ENCODE measurements at regions not wholly inside any gene's neighbourhood (a gene's known extent, or its start where the extent isn't known, plus 50 kb on each side); places are given as distances from the start of the nearest gene placed in this dataset.

DNA sequence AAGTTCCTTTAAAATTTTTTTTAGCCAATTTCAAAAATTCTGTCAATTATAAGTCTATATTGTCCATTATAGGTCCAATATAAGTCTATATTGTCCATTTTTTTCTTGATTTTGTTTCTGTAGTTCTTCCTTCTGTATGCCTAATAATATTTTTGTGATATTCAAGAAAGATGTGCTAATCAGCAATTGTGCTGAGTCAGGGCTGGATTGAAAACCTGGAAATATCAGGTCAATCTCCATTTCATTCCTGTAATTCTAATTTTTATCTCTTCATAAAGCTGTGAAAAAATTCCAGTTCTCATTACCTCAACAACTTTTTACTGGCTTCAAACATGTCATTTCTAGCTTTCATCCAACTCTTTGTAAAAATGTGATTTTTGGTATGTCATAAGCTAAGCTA, 353.7 kb downstream of the SLITRK6 start:
- DNase-seq, result no peak

DNA sequence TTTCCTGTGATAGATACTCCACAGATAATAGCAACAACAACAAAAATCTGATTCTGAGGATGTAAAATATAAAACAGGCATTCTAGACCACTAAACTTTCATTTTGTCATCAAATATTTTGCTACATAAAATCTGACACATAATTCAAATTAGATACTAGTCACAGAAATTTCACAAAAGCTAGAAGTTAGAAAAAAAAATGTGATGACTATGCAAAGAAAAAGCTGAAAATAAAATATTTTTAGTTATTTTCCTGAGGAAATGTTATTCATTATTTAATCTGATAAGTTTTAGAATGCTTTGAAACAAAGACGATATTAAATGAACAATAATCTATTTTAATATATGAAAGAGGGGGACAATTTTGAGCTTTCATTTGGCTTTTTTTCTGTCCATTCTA, 357.2 kb downstream of the SLITRK6 start:
- DNase-seq, result no peak

DNA sequence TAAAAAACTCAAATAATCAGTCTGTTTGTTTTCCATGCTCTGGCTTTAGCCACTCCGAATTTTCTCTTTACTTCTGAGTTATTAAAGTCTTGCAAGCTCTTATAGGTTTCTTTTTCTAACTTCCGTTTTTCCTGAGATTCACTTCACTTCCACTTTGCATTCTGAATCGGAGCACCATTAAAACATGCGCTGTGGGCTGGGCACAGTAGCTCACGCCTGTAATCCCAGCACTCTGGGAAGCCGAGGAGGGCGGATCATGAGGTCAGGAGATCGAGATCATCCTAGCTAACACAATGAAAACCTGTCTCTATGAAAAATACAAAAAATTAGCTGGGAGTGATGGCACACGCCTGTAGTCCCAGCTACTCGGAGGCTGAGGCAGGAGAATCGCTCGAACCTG, 357.9 kb downstream of the SLITRK6 start:
- DNase-seq, result no peak

DNA sequence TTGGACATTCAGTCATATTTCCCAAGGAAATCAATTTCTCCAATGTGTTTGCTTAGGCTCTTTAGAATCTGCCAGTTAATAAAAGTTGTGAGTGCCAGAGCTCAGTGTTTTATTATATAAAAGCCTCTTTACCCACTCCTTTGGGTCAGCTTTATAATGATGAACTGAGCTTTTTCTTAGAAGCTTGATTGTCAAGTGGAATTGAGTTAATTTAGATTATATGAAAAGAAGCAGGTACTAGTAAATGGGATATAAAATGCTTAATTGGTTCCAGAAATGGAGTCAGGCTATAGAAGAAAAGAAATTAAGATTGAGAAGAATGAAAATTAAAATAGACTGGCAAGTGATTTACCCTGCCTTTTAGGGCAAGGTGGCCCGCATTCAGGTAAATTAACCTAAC, 363.2 kb downstream of the SLITRK6 start:
- DNase-seq, result no peak

DNA sequence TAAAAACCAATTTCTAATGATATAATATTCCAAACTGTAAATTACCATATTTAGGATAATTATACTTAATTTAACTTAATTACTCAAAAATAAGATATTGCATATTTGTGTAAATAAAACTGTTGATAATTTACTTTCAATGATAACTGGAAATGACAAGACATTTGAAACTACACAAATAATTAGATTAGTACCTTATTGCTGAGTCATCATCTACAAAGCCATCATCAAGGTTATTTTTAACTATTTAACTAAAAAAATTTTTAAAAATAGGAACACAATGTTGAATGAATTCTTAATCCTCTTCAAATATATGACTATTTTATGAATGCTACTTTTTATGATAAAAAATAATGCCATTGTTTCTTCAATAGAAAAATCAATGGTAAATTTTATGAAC, 364.3 kb downstream of the SLITRK6 start:
- no peak for DNase-seq

DNA sequence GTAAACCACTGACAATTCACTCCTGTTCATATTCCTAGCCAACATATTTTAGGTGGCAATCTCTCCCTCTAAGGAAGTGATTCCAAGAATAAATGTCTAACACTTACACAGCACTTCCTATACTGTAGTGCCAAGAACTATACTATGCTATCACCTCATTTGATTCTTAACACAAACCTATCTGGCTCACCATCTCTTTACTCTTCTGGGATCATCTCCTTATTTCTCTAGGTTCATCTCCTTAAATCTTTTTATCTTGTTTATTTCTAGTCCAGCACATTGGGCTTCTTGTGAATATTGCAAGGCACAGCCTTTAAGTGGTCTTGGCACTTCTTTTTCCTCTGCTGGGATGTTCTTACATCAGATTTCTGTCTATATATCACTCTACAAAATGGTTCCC, 366.3 kb downstream of the SLITRK6 start:
- DNase-seq, result no peak

DNA sequence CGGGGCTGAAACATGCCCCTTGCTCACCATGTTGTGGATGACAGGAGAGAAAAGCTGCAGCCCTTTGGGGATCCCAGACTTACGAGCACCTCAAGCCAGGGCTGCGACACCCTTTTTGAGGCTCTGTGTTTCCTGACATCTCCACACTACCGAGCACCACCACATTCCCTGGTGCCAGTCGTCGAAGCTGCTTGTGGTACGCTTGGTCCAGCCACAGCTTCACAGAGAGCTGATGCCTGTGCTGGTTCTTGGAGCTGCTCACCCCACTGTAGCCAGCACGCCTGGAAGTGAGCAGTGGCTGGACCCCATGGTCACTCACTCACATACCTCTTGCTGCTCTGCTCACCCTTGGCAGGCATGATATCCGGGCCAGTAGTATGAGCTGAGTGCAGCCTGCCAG, 367.5 kb downstream of the SLITRK6 start:
- no peak for DNase-seq

DNA sequence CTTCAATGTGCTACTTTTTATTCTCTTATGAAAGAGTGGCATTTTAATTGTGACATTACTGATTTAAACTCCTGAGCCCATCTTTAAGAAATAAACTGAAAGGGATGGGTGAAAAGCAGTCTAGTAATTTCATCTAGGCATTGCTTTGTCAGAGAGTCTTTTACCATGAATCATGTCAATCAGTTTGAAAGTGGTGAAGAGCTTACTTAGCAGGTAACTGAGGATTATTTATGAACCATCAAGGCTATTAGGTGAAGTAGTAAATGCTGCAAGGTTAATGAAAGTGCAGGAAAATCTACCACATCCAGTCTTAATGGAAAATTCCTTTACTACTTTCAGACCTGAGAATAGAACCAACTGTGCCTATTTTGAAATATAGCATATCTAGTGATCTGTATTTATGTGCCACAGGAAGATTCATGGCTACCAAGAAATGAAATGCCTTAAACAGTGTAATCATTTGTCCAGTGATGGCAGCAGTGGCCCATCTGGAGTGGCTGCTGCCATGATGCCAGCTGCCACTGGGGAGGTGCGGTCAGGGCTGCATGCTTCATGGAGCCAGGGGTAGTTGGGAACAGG, 368.9 kb downstream of the SLITRK6 start:
- DNase-seq, result no peak

DNA sequence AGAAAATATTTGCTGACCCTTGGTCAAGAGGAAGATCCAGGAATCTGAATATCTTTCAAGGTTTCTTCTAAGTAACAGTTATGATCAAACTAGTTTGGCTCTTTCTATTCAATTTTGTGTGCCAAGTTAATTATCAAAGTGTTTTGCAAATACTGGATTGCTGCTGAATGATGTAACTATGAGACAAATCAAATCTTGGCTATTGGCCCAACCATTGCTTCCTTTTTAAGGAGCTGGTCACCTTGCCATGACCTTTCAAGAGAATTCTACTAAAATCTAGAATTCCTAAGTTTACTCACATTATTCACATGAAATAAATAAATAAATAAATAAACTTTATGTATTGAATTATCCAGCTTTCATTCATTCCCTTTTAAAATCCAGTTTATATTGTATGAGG, 371.8 kb downstream of the SLITRK6 start:
- DNase-seq, result no peak

DNA sequence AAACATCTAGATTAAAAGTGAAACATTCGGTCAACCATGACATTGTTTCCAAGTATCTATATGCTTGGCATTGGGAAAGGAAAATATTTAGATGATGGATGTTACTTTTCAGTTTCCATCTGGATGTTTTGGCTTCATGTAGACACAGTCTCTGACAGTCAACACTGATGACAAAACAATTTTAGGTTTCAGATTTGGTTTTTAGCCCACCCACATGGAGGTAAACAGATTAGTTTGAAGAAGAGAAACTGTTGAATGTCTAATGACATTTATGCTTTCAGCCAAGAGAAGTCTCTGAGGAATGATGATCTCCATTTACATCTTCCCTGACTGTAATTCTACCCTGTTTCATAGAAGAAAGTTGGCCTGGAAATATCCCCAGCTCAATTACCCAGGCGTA, 379.1 kb downstream of the SLITRK6 start:
- DNase-seq, result no peak

DNA sequence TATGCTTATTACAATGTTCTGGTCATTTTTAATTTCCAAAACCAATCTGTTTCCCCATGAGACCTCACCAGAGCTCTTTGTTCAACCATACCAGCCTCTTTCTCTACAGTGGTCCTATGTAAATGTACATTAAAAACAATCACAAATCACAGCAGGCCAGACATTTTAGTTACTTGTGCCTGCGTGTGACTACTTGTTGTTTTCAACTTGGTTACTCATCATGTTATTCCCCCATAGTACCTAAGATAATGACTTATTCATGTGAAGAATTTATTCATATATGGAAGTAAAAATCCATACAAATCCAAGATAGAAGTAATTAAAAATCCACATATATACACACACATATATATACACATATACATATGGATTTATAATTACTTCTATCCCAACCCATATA, 379.6 kb downstream of the SLITRK6 start:
- DNase-seq, result no peak

DNA sequence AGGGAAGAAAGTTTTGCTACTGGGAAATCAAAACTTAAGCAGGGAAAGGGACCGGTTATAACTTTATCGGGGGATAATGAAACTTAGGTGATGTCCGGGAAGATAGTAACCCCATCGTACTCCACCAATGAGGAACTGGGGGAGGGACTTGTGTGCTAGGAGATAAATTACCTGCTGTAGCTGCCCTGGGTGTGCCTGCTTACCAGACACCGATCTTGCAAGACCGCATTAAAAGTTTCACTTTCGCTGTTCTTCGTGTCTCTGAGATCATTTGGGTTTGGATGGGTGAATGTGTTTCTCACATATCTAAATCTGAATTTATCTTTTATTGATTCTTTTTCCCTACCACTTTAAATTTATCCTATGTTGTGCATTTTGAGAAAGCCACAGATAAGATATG, 381.4 kb downstream of the SLITRK6 start:
- no peak for DNase-seq

DNA sequence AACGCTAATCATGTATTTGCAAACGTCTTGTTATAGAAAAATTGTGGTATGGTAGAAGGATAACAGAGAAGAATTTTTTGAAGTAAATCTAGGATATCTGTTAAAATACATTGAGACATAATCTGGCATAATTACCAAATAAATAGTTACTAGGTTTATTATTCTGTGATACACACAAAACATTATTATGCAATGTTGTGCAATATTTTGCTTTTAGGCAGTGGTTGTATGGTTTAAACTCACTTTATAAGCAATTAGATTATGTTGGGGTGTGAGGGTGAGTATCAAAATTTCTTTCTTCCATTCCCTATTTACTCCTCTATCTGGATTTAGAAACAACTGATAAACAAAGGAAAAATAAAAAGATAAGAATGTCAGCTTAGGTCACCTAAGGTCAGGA, 385.6 kb downstream of the SLITRK6 start:
- DNase-seq, result no peak

DNA sequence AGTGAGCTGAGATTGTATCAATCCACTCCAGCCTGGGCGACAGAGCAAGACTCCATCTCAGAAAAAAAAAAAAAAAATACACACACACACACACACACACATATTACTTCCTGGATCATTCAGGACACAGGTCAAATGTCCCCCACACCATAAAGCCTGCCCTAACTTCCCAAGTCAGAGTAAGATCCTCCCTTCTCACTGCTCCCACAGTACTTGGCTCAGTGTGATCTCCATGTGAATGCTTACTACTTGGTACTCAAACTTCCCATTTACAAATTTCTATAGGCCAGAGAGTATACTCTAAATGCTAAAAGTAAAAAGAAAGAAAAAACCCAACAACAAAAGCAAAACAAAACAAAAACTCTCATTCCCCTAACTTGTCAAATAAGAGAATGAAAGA, 386.8 kb downstream of the SLITRK6 start:
- no peak for DNase-seq

DNA sequence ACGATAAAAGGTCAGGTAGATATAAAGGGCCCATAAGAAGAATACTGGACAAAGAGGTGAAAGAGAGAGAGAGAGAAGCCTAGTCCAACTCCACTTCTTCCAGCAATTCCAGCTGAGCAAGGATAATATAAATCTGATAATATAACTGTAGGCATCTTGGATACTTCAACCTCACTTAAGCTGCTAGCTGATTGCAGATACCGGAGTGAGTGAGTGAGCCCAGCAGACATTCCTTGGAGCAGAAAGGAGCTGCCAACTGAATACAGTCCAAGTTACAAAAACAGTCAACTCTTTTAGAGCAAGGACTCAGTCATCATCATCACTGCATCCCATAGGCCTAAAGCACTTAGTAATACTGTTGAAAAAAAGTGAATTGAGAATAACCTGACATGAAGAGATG, 387.6 kb downstream of the SLITRK6 start:
- no peak for DNase-seq

DNA sequence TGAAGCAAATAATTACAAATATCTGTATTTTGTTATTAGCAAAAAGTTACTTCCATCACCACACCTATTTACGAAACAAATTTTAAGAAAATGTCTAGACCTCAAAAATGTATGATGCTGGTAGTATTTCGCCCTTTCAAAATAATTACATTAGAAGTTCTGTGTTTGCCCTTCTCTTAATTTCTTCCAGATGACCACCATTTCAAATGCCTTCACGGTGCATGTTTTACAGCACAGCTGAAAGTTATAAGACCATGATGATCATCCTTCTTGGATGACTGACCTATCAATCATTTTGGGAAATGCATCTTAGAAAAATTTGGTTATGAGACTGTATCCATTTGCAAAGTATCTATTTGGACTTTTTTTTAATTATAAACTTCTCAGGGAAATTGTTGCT, 390.8 kb downstream of the SLITRK6 start:
- no peak for DNase-seq

DNA sequence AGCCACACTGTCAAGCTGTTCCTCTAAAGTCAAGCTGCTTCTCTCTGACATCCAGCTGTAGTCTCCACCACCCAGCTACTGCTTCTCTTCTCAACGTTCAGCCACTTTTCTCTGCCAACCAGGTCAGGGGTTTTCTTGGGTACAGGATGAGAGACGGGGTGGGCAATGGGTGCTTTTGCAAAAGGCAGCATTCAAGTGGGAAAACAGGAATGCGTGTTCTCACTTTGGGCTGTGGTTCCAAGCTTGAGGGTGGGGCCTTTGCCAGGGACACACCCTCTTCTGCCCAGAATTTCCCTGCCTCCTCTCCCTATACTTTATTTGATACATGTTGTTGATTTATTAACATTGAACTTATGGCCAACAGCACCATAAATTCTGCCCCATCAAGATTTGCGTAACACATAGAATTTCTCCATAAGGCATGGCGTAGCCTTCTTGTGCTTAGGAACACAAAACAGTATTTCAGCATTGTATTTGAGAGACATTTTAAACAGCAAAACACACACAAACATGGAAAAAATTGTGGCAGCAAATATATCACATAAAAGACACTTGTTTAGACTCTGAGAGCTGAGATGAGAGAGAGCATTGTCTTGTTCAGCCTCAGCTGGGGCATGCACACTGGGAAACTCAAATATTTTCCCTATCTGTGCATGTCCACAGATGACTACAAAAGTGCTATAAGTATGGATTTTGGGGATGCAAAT, 392.8 kb downstream of the SLITRK6 start:
- no peak for DNase-seq

DNA sequence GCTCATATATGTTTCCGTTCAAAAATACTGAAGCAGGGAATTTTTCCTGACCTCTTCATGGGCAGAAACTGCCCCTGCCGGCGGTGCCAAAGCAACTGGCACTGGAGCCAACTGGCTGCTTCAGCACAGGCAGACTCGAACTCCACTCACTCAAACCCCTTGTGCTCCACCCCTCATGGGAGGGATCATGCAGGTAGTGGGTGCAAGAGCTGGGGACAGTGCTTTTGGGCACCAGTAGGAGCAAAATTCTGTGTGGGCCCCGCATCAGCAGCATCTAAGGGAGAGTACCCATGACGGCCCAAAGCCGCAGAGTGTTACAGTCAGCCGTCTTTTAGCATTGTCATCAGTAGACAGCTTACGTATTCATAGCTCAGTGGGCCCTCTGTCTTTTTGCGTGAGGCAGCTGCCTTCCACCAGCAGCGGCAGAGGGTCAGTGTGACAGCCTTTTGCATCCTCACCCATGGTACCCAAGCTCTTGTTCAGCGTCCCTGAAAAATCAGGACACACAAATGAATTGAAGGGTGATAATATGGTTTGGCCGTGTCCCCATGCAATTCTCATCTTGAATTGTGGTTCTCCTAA, 393.8 kb downstream of the SLITRK6 start:
- no peak for DNase-seq

DNA sequence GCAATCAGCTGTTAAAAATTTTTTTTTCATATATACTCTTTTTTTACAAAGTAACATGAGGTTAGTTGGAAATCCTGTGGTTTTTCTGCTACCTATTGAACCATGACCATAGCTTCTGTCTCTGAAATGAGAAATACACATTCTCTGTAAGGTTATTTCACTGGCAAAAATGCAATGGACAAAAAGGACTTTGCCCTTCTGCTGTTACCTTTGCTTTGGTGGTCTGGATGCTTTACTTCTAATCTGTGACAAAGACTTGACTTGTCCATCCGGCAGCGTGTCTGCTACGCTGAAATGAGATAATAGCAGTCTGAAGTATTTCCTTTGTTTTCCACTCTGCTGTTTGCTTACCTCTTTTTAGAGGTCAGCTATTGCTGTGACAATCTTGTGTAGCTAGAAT, 412.8 kb downstream of the SLITRK6 start:
- no peak for DNase-seq

DNA sequence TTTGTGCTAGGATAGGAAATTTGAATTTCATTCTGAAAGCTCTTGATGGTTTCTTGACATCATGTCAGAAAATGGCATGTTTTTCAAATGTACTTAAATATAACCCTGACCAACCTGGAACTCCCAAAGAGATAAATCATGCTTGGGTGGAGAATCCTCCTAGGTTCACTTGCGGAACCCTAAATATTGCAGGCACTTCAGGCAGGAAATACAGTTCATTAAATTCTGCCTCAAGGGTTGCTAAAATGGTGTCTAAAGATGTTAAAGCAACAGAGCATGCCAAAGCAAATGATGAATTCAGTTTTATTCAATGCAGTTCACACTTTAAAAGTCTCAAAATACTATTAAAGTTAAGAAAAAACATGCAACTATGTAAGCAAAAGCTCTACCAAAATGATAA, 415.9 kb downstream of the SLITRK6 start:
- DNase-seq, result no peak

DNA sequence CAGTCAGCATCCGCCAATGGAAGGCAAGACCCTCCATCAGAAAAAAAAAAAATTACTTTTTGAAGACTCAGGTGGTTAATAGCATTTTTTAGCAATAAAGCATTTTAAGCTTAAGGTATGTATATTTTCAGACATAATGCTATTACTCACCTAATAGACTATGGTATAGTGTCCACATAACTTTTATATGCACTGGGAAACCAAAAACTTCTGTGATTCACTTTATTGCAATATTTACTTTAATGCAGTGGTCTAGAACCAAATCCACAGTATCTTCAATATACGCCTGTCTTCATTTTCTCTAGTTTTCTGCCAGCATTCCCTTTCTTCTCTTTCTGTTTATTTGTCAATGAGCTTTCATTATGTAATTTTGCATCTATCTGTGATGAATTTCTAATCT, 418.1 kb downstream of the SLITRK6 start:
- no peak for DNase-seq

DNA sequence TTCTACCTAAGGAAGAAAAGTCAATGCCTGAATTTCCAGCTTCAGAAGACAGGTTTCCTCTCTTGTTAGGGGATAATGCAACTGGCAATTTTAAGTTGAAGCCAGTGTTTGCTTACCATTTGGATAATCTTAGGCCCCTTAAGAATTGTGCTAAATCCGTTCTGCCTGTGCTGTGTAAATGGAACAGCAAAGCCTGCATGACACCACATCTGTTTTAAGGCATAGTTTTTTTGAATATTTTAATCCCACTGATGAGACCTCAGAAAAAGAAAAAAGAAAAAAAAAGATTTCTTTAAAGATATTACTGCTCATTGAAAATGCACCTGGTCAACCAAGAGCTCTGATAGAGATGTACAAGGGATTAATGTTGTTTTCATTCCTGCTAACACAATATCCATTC, 419.2 kb downstream of the SLITRK6 start:
- DNase-seq, result no peak

DNA sequence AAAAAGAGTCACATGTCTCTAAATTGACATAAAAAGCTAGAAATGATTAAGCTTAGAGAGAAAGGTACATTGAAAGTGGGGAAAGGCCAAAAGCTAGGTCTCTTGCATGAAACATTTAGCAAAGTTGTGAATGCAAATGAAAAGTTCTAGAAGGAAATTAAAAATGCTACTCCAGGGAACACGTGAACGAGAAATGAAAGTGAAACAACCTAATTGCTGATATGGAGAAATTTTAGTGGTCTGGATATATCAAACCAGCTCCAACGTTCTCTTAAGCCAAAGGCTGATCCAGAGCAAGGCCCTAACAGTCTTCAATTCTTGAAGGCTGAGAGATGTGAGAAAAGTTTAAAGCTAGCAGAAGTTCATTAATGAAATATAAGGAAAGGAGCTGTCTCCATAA, 419.8 kb downstream of the SLITRK6 start:
- no peak for DNase-seq

DNA sequence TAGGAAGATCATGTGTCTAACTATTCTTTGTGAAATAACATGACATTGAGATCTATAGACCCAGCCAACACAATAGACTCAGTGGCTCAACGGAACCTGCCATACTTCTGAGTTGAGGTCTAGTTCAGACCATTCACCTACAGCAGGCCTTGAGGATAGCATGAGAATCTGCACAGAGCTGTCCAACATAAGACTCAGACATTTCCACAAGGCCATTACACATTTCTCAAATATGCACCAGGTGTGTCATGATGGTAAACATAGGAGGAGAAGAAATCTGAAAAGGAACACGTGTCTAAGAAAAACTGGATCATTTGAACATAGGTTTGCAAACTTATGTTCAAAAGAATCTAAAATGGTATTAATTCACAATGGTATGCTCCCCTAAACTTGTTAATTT, 421.4 kb downstream of the SLITRK6 start:
- DNase-seq, result no peak

DNA sequence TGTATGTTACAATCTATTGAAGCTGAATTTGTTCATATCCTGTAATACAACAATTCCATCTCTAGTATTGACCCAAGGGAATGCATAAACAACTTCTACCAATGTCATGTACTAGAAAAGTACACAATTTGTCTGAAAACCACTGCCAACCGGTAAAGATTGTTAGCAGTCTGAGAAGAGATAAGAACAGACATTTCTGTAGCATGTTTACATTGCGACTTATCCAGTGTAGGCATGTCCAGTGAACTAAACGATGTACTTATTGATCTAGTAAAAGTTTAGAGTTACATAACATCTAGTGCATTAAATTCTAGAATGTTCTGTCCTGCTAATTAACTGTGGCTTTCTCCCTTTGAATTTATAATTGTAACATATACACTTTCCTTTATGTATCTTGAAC, 425.9 kb downstream of the SLITRK6 start:
- no peak for DNase-seq
